Activated CD8-positive, alpha-beta T cell treated with anti-CD3 and anti-CD28 coated beads for 36 hours (primary cell): ENCODE measurements at regions not wholly inside any gene's neighbourhood (a gene's known extent, or its start where the extent isn't known, plus 50 kb on each side); places are given as distances from the start of the nearest gene placed in this dataset.

Source experiments
- ATAC-seq: fragments of 200-7000 bp; cut with Tn5 transposase; one replicate; pipeline ENCODE4 v1.10.0; 2021; ENCODE audit warnings: mild to moderate bottlenecking, moderate library complexity
- CTCF ChIA-PET: fragments of 350-600 bp; sonication (Branson Sonifier 250); formaldehyde crosslinking; loops from one replicate; lab custom pipeline; 2021; ENCODE audit warnings: antibody characterized with exemption; lab: Charles Lee
- POLR2A ChIA-PET: fragments of 350-600 bp; sonication (Branson Sonifier 250); formaldehyde crosslinking; loops from one replicate; lab custom pipeline; 2021; ENCODE audit warnings: antibody characterized with exemption; lab: Charles Lee
- DNase-seq: peaks from one replicate; pipeline ENCODE4 v3.0.0-alpha.2; 2020
- H3K27ac Mint-ChIP-seq: one replicate; pipeline ENCODE4 v1.8.0; 2021; ENCODE audit warnings: mild to moderate bottlenecking, mixed read lengths
- H3K27me3 Mint-ChIP-seq: one replicate; pipeline ENCODE4 v1.8.0; 2021; ENCODE audit warnings: mixed read lengths
- H3K36me3 Mint-ChIP-seq: one replicate; pipeline ENCODE4 v1.8.0; 2021; ENCODE audit warnings: low read depth, mixed read lengths
- H3K4me1 Mint-ChIP-seq: one replicate; pipeline ENCODE4 v1.8.0; 2021; ENCODE audit warnings: low read depth, mixed read lengths
- H3K4me3 Mint-ChIP-seq: one replicate; pipeline ENCODE4 v1.8.0; 2021; ENCODE audit warnings: mild to moderate bottlenecking, moderate library complexity, mixed read lengths
- H3K9me3 Mint-ChIP-seq: one replicate; pipeline ENCODE4 v1.8.0; 2021; ENCODE audit warnings: mixed read lengths
- intact Hi-C: fragments of 100-400 bp; cut with micrococcal nuclease; formaldehyde crosslinking; loops from one replicate; pipeline ENCODE4 v1.10.0; 2022
- TF ChIP-seq, protein P1 (sequence below): fragments of 200-600 bp; IDR thresholded peaks from one replicate; pipeline ENCODE4 v1.8.0; 2022; ENCODE audit warnings: antibody characterized with exemption, mild to moderate bottlenecking

DNA sequence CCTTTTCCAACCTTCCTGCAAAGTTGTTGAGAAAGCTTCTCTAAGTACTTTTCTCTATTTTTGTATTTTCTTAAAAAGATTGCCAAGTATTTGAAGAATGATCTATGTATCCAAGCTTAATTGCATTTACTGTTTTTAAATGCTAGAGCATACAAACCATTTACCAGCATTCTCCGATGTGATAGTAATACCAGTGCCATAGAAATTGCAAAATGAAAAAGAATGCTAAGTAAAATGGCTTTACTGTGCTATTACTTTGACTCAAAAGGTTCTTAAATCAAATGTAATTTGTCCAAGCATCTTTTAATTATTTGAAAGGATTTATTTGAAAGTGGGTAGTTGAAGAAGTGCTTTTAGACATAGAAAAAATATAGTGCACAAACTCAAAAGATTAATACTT is 1183.2 kb downstream of the RAPGEF2 start:
- no peak for ATAC-seq
- Mint-ChIP-seq H3K27ac (no peak overlapping the region), H3K27me3 (no peaks in the 10 kb centered on the region), H3K4me1 (no peaks in the 10 kb centered on the region), H3K4me3 (no peak overlapping the region), H3K36me3 (no peaks in the 10 kb centered on the region), H3K9me3 (peaks cover 9% of the 10 kb centered on the region)
- DNase-seq: no peak
- ChIA-PET CTCF (no interaction called here), POLR2A (no interaction called here)
- intact Hi-C loops: no loop called here
- TF ChIP-seq, protein P1, sequence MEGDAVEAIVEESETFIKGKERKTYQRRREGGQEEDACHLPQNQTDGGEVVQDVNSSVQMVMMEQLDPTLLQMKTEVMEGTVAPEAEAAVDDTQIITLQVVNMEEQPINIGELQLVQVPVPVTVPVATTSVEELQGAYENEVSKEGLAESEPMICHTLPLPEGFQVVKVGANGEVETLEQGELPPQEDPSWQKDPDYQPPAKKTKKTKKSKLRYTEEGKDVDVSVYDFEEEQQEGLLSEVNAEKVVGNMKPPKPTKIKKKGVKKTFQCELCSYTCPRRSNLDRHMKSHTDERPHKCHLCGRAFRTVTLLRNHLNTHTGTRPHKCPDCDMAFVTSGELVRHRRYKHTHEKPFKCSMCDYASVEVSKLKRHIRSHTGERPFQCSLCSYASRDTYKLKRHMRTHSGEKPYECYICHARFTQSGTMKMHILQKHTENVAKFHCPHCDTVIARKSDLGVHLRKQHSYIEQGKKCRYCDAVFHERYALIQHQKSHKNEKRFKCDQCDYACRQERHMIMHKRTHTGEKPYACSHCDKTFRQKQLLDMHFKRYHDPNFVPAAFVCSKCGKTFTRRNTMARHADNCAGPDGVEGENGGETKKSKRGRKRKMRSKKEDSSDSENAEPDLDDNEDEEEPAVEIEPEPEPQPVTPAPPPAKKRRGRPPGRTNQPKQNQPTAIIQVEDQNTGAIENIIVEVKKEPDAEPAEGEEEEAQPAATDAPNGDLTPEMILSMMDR: no peak

DNA sequence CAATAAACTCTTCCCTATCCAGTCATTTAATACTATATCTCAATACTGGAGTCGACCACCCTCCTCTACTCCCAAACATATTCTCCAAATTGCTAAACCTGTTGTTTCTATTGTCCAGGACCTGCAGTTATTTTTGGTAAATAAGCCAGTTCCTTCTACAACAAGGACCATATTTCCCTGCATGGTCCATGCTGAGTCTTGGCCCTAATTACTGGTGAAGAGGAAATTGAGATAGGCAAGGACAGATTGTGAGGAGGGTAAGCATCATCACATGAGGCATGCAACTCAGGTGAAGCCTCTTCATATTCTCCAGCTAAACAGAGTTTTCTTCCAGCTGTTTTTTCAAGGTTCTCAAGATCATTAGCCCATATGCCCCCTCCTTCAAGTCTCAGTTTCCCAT is 1193.6 kb downstream of the RAPGEF2 start:
- DNase-seq (no peak), ATAC-seq (no peak)
- no peak overlapping the region for H3K4me3 Mint-ChIP-seq
- ChIA-PET POLR2A (no interaction called here), CTCF (no interaction called here)
- H3K36me3 Mint-ChIP-seq: no peaks in the 10 kb centered on the region
- H3K9me3 Mint-ChIP-seq: peaks cover 15% of the 10 kb centered on the region
- H3K4me1 Mint-ChIP-seq: no peaks in the 10 kb centered on the region
- no peaks in the 10 kb centered on the region for H3K27me3 Mint-ChIP-seq
- H3K27ac Mint-ChIP-seq: no peak overlapping the region
- intact Hi-C loops: no loop called here
- TF ChIP-seq, protein P1: no peak

- no peak overlapping the region for H3K4me3 Mint-ChIP-seq
- intact Hi-C loops: no loop called here
- no peak for ATAC-seq
- TF ChIP-seq, protein P1: no peak
- H3K27ac Mint-ChIP-seq: no peak overlapping the region
- ChIA-PET POLR2A (no interaction called here), CTCF (no interaction called here)
- H3K36me3 Mint-ChIP-seq: no peaks in the 10 kb centered on the region
- no peaks in the 10 kb centered on the region for H3K27me3 Mint-ChIP-seq
- H3K9me3 Mint-ChIP-seq: peaks cover 15% of the 10 kb centered on the region
- no peaks in the 10 kb centered on the region for H3K4me1 Mint-ChIP-seq
- DNase-seq: no peak
Measured at GRCh38 chr4:160299177-160299576, 1196.3 kb downstream of the RAPGEF2 start.

GRCh38 chr4:160299608-160300007 is 1196.7 kb downstream of the RAPGEF2 start:
- DNase-seq: no peak
- Mint-ChIP-seq H3K4me1 (no peaks in the 10 kb centered on the region), H3K36me3 (no peaks in the 10 kb centered on the region), H3K4me3 (no peak overlapping the region), H3K27me3 (no peaks in the 10 kb centered on the region), H3K27ac (no peak overlapping the region), H3K9me3 (peaks cover 15% of the 10 kb centered on the region)
- POLR2A ChIA-PET: no interaction called here
- CTCF ChIA-PET: no interaction called here
- intact Hi-C loops: no loop called here
- TF ChIP-seq, protein P1: no peak
- ATAC-seq: no peak

- DNase-seq (no peak), ATAC-seq (no peak)
- POLR2A ChIA-PET: no interaction called here
- Mint-ChIP-seq H3K27ac (no peak overlapping the region), H3K36me3 (no peaks in the 10 kb centered on the region), H3K27me3 (no peaks in the 10 kb centered on the region), H3K9me3 (peaks cover 5% of the 10 kb centered on the region), H3K4me3 (no peak overlapping the region), H3K4me1 (no peaks in the 10 kb centered on the region)
- CTCF ChIA-PET: no interaction called here
- intact Hi-C loops: no loop called here
- TF ChIP-seq, protein P1: no peak
Measured at GRCh38 chr4:160316036-160316435, 1213.2 kb downstream of the RAPGEF2 start.
